Spleen (tissue), 11 donors: ENCODE measurements at regions not wholly inside any gene's neighbourhood (a gene's known extent, or its start where the extent isn't known, plus 50 kb on each side); places are given as distances from the start of the nearest gene placed in this dataset.

Experiments used
- DNase-seq: peaks from one replicate; pipeline ENCODE4 v3.0.0-alpha.2; 2020
- H3K27ac ChIP-seq, 8 donors: fragments of 200-600 bp; sonication (generic) in 7 of 8; 1 replicate in 4 of 8; 2 replicates in 4 of 8; pipeline versions ENCODE4 v1.5.0 to v1.8.0; 2016 to 2021; ENCODE audit warnings: inconsistent platforms in 4 of 8, mild to moderate bottlenecking in 4 of 8, moderate library complexity in 1 of 8
- H3K27me3 ChIP-seq, 7 donors: fragments of 200-600 bp; sonication (generic) in 6 of 7; replicated peaks in 1 of 7; 1 replicate in 4 of 7; 2 replicates in 3 of 7; pipeline versions ENCODE4 v1.5.0 to v1.8.0; 2016 to 2021; ENCODE audit warnings: inconsistent platforms in 3 of 7, mild to moderate bottlenecking in 1 of 7
- H3K36me3 ChIP-seq, 6 donors: fragments of 200-600 bp; sonication (generic) in 5 of 6; 1 replicate in 4 of 6; 2 replicates in 2 of 6; pipeline versions ENCODE4 v1.5.0 to v1.8.0; 2016 to 2021; ENCODE audit warnings: inconsistent platforms in 2 of 6
- H3K4me1 ChIP-seq, 6 donors: fragments of 200-600 bp; sonication (generic) in 5 of 6; 1 replicate in 3 of 6; 2 replicates in 3 of 6; pipeline versions ENCODE4 v1.5.0 to v1.8.0; 2016 to 2021; ENCODE audit warnings: inconsistent platforms in 3 of 6
- H3K4me3 ChIP-seq, 8 donors: fragments of 200-600 bp; sonication (generic) in 7 of 8; 1 replicate in 4 of 8; 2 replicates in 4 of 8; pipeline versions ENCODE4 v1.5.0 to v1.8.0; 2016 to 2021; ENCODE audit warnings: inconsistent platforms in 4 of 8, mild to moderate bottlenecking in 4 of 8, moderate library complexity in 2 of 8
- H3K9me3 ChIP-seq, 8 donors: fragments of 200-600 bp; sonication (generic) in 7 of 8; 1 replicate in 4 of 8; 2 replicates in 4 of 8; pipeline versions ENCODE4 v1.5.0 to v1.8.0; 2016 to 2021; ENCODE audit warnings: inconsistent platforms in 4 of 8
- POLR2A ChIP-seq, 3 donors: fragments of 450-650 bp; IDR thresholded peaks; one replicate each; pipeline ENCODE4 v1.5.1; 2017; ENCODE audit warnings: antibody characterized with exemption in 3 of 3, mild to moderate bottlenecking in 1 of 3
- POLR2AphosphoS5 ChIP-seq, 3 donors: sonication (generic); formaldehyde crosslinking; IDR thresholded peaks; one replicate each; pipeline ENCODE4 v1.5.1; 2017; ENCODE audit warnings: antibody characterized with exemption in 3 of 3
- WGBS, 5 donors: extraction: QIAGEN DNeasy Blood & Tissue Kit in 3 of 5; methylation state at CpG; one replicate each; pipeline versions ENCODE4 v1.1.5 to v1.1.7; 2013 to 2018; 5-methylcytosine and 5-hydroxymethylcytosine counted together
- intact Hi-C: fragments of 100-400 bp; cut with DNase I; formaldehyde crosslinking; loops from one replicate; pipeline ENCODE4 v1.15.0; 2023; ENCODE audit warnings: low total_unique reads
- TF ChIP-seq, protein P1 (sequence below), 11 experiments: fragments of 200-600 bp in 7 of 11; fragments of 450-650 bp in 4 of 11; sonication (generic) in 4 of 11; IDR thresholded peaks in 8 of 11; conservative IDR thresholded peaks in 3 of 11; 1 replicate in 7 of 11; 2 replicates in 4 of 11; pipeline versions ENCODE4 v1.4.0 to v1.8.0; 2016 to 2021; ENCODE audit warnings: antibody characterized with exemption in 11 of 11, inconsistent platforms in 4 of 11, mild to moderate bottlenecking in 1 of 11
- donor health status: healthy with polysubstance abuse.
- donor health status: DM: no; HTN: no; CAD: no; lungs with moderate emphysema.
- donor health status: DM: no; HTN: no; CAD: no.
- donor health status: Bipolar disorder and iron deficiency.
- donor health status: healthy.
- donor health status: DM: no; HTN: no; CAD: no.
- donor health status: DM: yes; HTN: yes; CAD: no.

- no peak overlapping the region for H3K27ac ChIP-seq
- peaks cover 0 to 14% (median 0%) of the 10 kb centered on the region in 7 donors for H3K27me3 ChIP-seq
- intact Hi-C loops = no loop called here
- H3K9me3 ChIP-seq = peaks cover 0 to 8% (median 3%) of the 10 kb centered on the region in 8 donors
- no peaks in the 10 kb centered on the region for H3K4me1 ChIP-seq
- H3K4me3 ChIP-seq = no peak overlapping the region
- 80 to 100% (median 89%) methylated on average over 1 of the region's 1 CpG; no CpG with 5 or more reads in 1 of the 5 donors for WGBS, 5 donors
- TF ChIP-seq POLR2A (IDR thresholded peaks at IDR 0.05) = no peak
- TF ChIP-seq POLR2AphosphoS5 (IDR thresholded peaks at IDR 0.05) = no peak
- TF ChIP-seq, protein P1, sequence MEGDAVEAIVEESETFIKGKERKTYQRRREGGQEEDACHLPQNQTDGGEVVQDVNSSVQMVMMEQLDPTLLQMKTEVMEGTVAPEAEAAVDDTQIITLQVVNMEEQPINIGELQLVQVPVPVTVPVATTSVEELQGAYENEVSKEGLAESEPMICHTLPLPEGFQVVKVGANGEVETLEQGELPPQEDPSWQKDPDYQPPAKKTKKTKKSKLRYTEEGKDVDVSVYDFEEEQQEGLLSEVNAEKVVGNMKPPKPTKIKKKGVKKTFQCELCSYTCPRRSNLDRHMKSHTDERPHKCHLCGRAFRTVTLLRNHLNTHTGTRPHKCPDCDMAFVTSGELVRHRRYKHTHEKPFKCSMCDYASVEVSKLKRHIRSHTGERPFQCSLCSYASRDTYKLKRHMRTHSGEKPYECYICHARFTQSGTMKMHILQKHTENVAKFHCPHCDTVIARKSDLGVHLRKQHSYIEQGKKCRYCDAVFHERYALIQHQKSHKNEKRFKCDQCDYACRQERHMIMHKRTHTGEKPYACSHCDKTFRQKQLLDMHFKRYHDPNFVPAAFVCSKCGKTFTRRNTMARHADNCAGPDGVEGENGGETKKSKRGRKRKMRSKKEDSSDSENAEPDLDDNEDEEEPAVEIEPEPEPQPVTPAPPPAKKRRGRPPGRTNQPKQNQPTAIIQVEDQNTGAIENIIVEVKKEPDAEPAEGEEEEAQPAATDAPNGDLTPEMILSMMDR (IDR thresholded peaks at IDR 0.05 in 8 of 11, conservative IDR thresholded peaks at IDR 0.05 in 3 of 11) = no peak
- H3K36me3 ChIP-seq = no peaks in the 10 kb centered on the region
- peak; percentile 59 for DNase-seq
Measured at GRCh38 chr11:22567759-22568158, 57.9 kb downstream of the FANCF start.

DNA sequence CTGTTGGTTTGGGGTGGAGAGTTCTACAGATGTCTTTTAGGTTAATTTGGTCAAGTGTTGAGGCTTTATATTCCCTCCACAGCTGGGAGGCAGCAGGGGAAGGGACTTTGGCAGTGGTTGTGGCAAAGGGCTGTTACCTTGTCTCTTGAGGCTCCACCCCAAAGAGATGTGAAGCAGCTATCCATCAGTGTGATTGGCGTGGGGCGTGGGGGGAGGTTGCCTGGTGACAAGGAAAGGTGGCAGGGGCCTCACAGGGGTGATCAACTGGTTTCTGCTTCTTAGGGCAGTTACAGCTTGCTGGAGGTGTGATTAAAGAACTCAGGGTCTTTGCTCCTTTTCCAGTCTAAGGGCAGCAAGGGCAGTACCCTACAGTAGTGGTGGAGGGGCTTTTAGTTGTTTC, 59.3 kb downstream of the FANCF start:
- DNase-seq = no peak
- Histone ChIP-seq H3K36me3 (no peaks in the 10 kb centered on the region), H3K27ac (no peak overlapping the region), H3K4me1 (no peaks in the 10 kb centered on the region), H3K9me3 (peaks cover 0 to 8% (median 3%) of the 10 kb centered on the region in 8 donors), H3K27me3 (peaks cover 0 to 14% (median 0%) of the 10 kb centered on the region in 7 donors), H3K4me3 (no peak overlapping the region)
- intact Hi-C loops = no loop called here
- WGBS, 5 donors = 37 to 75% (median 53%) methylated on average over 2 of the region's 2 CpGs
- no peak for TF ChIP-seq POLR2A (IDR thresholded peaks at IDR 0.05)
- TF ChIP-seq, protein P1 (IDR thresholded peaks at IDR 0.05 in 8 of 11, conservative IDR thresholded peaks at IDR 0.05 in 3 of 11) = no peak
- TF ChIP-seq POLR2AphosphoS5 (IDR thresholded peaks at IDR 0.05) = no peak

- intact Hi-C loops = no loop called here
- Histone ChIP-seq H3K9me3 (peaks cover 0 to 8% (median 3%) of the 10 kb centered on the region in 8 donors), H3K4me3 (no peak overlapping the region), H3K27ac (no peak overlapping the region), H3K4me1 (no peaks in the 10 kb centered on the region), H3K27me3 (no peaks in the 10 kb centered on the region), H3K36me3 (no peaks in the 10 kb centered on the region)
- DNase-seq = no peak
- TF ChIP-seq POLR2A (IDR thresholded peaks at IDR 0.05) (no peak), POLR2AphosphoS5 (IDR thresholded peaks at IDR 0.05) (no peak)
- TF ChIP-seq, protein P1 (IDR thresholded peaks at IDR 0.05 in 8 of 11, conservative IDR thresholded peaks at IDR 0.05 in 3 of 11) = no peak
- 42 to 93% (median 87%) methylated on average over 2 of the region's 2 CpGs for WGBS, 5 donors
Measured at GRCh38 chr11:22561283-22561682, 64.3 kb downstream of the FANCF start.

- no peaks in the 10 kb centered on the region for H3K36me3 ChIP-seq
- no peaks in the 10 kb centered on the region for H3K4me1 ChIP-seq
- DNase-seq = no peak
- no peak overlapping the region for H3K4me3 ChIP-seq
- peaks cover 0 to 7% (median 2%) of the 10 kb centered on the region in 8 donors for H3K9me3 ChIP-seq
- intact Hi-C loops = no loop called here
- no peaks in the 10 kb centered on the region for H3K27me3 ChIP-seq
- H3K27ac ChIP-seq = no peak overlapping the region
- TF ChIP-seq POLR2A (IDR thresholded peaks at IDR 0.05) = no peak
- TF ChIP-seq POLR2AphosphoS5 (IDR thresholded peaks at IDR 0.05) = no peak
- TF ChIP-seq, protein P1 (IDR thresholded peaks at IDR 0.05 in 8 of 11, conservative IDR thresholded peaks at IDR 0.05 in 3 of 11) = no peak
- 60 to 80% (median 78%) methylated on average over 2 of the region's 2 CpGs for WGBS, 5 donors
Measured at GRCh38 chr11:22559416-22559815, 66.2 kb downstream of the FANCF start.
